ENCODE measurements at regions not wholly inside any gene's neighbourhood (a gene's known extent, or its start where the extent isn't known, plus 50 kb on each side); places are given as distances from the start of the nearest gene placed in this dataset.

DNA sequence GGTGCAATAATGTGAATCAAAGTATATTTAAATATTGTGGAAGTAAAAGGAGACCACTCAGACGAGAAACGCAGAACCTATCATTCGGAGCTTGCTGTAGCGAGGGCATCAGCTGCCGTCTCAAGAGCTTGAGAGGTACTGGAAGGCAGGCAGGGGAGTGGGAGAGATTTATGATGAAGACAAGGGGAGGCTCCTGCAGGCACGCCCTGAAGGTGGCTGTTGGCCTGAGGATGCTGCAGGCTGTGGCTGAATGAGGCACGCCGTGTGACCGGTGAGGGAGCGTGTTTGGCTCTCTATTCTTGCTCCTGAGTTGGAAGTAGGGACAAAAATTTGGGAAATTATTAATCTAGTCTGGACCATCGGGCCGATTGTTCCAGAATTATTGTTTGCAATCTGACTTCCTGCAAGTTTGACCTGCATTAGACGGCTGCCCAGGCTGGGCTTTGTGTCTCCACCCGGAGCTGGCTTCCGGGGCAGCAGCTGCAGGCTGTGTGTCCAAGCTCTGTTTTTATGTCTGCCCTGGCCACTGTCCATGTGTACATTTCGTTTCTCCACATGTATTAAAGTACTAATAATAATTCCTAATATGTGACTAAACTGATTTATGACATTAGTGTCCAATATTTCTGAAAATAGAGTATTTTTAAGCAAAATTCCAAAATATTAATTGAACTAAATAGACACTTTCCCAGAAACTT lies 91.1 kb upstream of the ANKRD10 start:
- Histone ChIP-seq H3K9me3 (no peaks in the 10 kb centered on the region), H3K27ac (peak overlapping the region; percentile 79), H3K4me3 (no peak overlapping the region), H3K4me1 (no peaks in the 10 kb centered on the region), H3K36me3 (no peaks in the 10 kb centered on the region), H3K9ac (ENCODE audit: low read depth in 2 of 2, low read length in 2 of 2) (no peak overlapping the region), H3K27me3 (no peaks in the 10 kb centered on the region)
- TF ChIP-seq, protein P1, sequence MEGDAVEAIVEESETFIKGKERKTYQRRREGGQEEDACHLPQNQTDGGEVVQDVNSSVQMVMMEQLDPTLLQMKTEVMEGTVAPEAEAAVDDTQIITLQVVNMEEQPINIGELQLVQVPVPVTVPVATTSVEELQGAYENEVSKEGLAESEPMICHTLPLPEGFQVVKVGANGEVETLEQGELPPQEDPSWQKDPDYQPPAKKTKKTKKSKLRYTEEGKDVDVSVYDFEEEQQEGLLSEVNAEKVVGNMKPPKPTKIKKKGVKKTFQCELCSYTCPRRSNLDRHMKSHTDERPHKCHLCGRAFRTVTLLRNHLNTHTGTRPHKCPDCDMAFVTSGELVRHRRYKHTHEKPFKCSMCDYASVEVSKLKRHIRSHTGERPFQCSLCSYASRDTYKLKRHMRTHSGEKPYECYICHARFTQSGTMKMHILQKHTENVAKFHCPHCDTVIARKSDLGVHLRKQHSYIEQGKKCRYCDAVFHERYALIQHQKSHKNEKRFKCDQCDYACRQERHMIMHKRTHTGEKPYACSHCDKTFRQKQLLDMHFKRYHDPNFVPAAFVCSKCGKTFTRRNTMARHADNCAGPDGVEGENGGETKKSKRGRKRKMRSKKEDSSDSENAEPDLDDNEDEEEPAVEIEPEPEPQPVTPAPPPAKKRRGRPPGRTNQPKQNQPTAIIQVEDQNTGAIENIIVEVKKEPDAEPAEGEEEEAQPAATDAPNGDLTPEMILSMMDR (IDR thresholded peaks at IDR 0.05): no peak
- intact Hi-C loops (cut with DNase I): no loop called here
- no peak for DNase-seq

DNA sequence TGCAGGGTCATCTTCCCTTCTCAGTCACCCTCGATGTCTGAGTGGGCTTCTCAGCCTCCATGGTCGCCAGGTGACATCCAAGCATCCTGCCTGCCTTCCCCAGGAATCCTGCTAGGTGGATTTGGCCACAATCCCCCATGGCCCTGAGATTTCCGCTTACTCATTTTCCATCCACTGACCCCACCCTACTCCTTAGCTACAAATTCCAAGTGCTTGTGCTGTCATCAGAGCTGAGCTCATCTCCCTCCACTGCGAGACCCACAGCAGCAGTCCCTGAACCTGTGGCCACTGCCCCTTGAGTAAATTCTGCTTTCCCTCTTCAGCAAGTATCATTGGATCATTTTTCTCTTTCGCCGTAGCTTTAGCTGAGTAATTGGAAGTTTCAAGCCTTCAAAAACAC lies 90.5 kb upstream of the ANKRD10 start:
- no peak for DNase-seq
- Histone ChIP-seq H3K9ac (ENCODE audit: low read depth in 2 of 2, low read length in 2 of 2) (peak overlapping the region in 1 of 2 donors; percentile 23), H3K27ac (peak overlapping the region; percentile 79), H3K4me3 (no peak overlapping the region), H3K36me3 (no peaks in the 10 kb centered on the region), H3K9me3 (no peaks in the 10 kb centered on the region), H3K27me3 (no peaks in the 10 kb centered on the region), H3K4me1 (no peaks in the 10 kb centered on the region)
- TF ChIP-seq, protein P1 (IDR thresholded peaks at IDR 0.05): no peak
- intact Hi-C loops (cut with DNase I): no loop called here

DNA sequence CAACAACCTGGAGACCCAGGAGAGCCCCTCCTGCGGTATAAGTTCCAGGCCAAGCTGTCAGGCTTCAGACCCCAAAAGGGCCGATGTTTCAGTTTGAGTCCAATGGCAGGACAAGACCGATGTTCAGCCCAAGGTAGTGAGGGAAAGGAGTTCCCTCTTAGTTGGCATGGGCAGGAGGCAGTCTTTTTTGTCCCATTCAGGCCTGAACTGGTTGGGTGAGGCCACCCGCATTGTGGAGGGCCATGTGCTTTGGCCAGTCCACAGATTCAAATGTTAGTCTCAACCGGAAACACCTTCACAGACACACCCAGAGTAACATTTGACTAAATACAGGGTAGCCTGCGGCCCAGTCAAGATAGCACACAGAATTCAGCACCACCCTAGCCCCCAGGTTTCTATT lies 89.6 kb upstream of the ANKRD10 start:
- Histone ChIP-seq H3K9ac (ENCODE audit: low read depth in 2 of 2, low read length in 2 of 2) (no peak overlapping the region), H3K9me3 (no peaks in the 10 kb centered on the region), H3K4me1 (no peaks in the 10 kb centered on the region), H3K27ac (no peak overlapping the region), H3K36me3 (no peaks in the 10 kb centered on the region), H3K4me3 (no peak overlapping the region), H3K27me3 (no peaks in the 10 kb centered on the region)
- intact Hi-C loops (cut with DNase I): no loop called here
- TF ChIP-seq, protein P1 (IDR thresholded peaks at IDR 0.05): no peak
- DNase-seq: no peak

DNA sequence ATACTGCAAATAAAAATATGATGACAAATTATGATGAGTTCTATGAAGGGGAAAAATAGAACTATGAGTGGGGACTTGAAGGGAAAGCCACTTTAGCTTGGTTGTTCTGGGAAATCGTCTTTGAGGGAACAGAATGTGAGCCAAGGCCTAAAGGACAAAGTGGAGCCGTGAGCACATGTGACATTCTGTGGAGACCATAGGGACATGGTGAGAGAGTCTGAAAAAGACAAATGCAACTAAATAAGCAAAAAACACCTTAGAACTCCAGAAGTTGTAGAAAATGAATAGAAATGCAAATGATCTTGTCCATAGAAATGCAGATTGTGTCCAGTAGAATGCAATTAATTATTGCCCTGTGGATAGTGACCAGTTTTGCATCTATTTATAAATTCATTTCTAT lies 86.8 kb upstream of the ANKRD10 start:
- intact Hi-C loops (cut with DNase I): no loop called here
- TF ChIP-seq, protein P1 (IDR thresholded peaks at IDR 0.05): no peak

DNA sequence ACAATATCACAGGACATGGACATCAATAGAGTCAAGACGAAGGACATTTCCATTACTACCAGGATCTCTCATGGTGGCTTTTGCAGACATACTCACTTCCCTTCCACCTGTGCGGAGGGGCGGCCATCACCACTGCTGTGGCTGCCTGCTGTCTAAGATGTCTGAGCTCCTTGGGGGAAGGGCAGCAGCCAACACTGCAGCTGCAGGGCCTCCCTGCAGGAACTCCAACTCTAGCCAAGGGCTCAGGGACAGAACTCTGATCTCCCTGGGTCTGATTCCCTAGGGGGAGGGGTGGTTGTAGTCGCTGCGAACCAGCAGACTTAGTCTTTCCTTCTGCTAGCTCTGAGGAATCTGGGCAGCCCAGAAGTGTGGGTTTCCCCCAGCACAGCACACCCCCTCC lies 78.9 kb upstream of the ANKRD10 start:
- DNase-seq: no peak
- intact Hi-C loops (cut with DNase I): no loop called here
- H3K36me3 ChIP-seq: no peaks in the 10 kb centered on the region
- H3K27ac ChIP-seq: no peak overlapping the region
- H3K27me3 ChIP-seq: no peaks in the 10 kb centered on the region
- TF ChIP-seq, protein P1 (IDR thresholded peaks at IDR 0.05): no peak
- H3K9ac ChIP-seq (ENCODE audit: low read depth in 2 of 2, low read length in 2 of 2): no peak overlapping the region
- H3K4me1 ChIP-seq: no peaks in the 10 kb centered on the region
- H3K9me3 ChIP-seq: no peaks in the 10 kb centered on the region
- H3K4me3 ChIP-seq: no peak overlapping the region

More for the DNA sequence above, 86.8 kb upstream of the ANKRD10 start:
- DNase-seq: no peak
- H3K36me3 ChIP-seq: no peaks in the 10 kb centered on the region
- H3K4me3 ChIP-seq: no peak overlapping the region
- H3K27me3 ChIP-seq: no peaks in the 10 kb centered on the region
- no peaks in the 10 kb centered on the region for H3K9me3 ChIP-seq
- no peak overlapping the region for H3K27ac ChIP-seq
- no peak overlapping the region for H3K9ac ChIP-seq (ENCODE audit: low read depth in 2 of 2, low read length in 2 of 2)
- no peaks in the 10 kb centered on the region for H3K4me1 ChIP-seq

Measured in colonic mucosa (tissue), 4 donors.